ENCODE measurements at regions not wholly inside any gene's neighbourhood (a gene's known extent, or its start where the extent isn't known, plus 50 kb on each side); places are given as distances from the start of the nearest gene placed in this dataset.
A peak's percentile ranks its signal among the peaks of the same experiment; 100 is the strongest.
"Not testable (repeated sequence)": the region's sequence is repeated elsewhere in the genome, so short reads cannot be mapped to it uniquely, and the experiment has no call there.

DNA sequence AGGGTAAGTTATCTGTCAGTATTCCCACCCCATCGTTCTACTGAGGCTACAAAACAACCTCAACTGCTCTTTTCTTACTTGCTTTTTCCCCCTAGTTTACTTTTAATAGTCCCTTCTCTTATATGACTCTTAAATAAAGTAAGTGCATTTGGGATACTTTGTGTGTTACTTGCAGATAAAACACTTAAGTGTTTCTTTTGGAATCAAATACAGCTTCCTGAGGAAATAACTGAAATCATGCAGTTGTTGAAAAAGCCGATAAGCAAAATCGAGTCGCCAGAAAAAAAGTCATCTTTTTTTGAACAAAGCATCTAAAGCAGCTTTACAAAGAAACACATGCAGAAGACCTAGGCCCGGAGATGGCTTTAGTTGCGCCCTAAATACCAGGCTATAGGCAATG lies 53.5 kb upstream of the EPB41L4A start:
- DNase-seq (ENCODE audit: low read depth in 4 of 4, low spot score in 1 of 4), result no peak

DNA sequence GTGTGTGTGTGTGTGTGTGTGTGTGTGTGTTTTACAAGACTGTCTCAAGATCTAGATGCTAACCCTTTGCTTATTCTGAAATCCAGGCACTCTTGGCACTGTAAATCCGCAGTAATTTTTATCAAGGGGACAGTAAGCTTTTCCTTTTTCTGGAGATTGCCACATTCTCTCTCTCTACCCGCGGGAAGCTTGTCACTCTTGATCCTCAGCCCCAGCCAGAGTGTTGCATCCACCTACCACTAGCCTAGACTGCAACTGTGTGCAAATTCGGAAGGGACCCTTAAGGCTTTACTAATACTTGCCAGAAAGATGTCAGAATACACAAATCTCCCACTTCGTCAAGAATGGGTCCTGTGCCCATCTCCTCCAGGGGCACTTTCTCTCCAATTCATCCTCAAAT lies 54.9 kb upstream of the EPB41L4A start:
- DNase-seq (ENCODE audit: low read depth in 4 of 4, low spot score in 1 of 4), result no peak

DNA sequence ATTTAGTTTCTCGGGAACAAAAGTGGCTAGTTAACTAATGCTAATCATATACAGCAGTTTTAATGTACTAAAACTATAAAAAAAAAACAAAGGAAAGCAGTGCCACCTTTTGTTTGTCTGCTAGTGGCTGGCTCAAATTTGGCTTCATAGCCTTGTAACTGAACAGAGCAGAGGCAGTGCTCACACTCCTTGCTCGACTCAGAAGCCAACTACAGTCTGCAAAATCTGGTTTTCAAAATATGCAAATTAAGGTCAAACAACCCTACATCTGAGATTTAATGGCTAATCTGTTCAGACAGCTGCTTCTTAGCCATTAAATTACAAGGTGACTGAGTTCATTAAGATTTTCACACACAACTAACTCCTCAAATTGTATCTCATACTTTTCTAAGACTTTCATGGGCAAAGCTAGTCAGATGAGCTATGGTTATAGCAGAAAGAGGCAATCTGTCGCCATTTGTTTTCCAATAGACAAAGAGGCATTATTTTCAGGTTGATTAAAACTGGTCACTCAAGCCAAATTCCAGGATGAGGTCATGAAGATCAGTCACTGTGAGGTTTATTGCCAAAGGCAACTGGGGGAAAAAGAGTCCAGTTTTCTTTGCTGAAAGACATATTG lies 56.8 kb upstream of the EPB41L4A start:
- DNase-seq (ENCODE audit: low read depth in 4 of 4, low spot score in 1 of 4), result no peak

DNA sequence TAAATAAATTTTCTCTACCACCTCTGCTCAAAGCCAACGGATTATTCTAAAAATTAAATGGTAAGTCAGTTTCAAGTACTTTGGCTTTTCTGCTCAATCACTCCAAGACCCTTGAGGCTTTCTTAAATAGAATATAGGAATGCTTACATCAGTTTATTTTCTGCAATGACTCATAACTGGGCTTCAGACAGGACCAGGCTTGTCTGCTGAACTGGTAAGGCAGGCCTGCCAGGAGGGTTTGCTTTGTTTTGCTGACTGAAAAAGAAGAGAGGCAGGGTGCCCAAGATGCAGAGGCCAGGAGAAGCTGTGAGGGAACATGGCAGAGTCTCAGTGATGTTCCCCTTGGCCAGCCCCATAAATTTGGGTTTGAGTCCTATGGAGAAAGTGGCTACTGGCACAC lies 60.3 kb upstream of the EPB41L4A start:
- DNase-seq (ENCODE audit: low read depth in 4 of 4, low spot score in 1 of 4), result no peak

DNA sequence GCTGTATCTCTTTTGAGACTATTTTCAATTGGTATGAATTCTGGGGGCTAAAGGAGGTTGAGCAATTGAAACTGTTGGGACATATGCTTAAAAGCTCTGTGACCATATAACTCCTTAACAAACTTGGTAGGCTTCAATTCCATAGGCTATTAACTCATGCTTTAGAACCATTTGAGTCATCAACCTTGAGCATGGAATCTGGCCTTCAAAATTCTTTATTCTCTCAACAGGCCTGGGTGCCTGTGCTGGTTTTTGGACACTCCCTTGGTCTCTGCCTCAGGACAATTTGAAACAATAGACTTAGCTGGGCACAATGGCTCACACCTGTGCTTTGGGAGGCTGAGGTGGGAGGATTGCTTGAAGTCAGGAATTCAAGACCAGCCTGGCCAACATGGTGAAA lies 61.4 kb upstream of the EPB41L4A start:
- DNase-seq (ENCODE audit: low read depth in 4 of 4, low spot score in 1 of 4), result no peak

DNA sequence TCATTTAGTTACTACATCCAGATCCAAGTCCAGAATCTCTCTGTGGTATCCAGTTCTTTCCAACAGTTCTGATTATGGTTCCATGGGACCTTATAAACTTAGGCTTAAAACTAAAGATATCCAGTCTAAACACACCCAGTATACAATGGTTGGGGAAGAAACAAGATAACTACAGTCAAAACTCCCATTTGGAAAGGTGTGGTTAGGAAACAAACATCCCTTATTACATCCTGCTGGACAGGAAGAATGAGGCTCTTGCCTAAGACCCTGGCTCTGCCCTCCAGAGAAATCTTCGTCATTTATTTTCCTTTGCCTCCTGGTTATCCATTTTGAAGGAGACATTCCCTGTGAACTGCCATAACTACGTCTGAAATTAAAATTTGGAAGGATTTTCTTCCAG lies 64.6 kb upstream of the EPB41L4A start:
- DNase-seq (ENCODE audit: low read depth in 4 of 4, low spot score in 1 of 4), result no peak

DNA sequence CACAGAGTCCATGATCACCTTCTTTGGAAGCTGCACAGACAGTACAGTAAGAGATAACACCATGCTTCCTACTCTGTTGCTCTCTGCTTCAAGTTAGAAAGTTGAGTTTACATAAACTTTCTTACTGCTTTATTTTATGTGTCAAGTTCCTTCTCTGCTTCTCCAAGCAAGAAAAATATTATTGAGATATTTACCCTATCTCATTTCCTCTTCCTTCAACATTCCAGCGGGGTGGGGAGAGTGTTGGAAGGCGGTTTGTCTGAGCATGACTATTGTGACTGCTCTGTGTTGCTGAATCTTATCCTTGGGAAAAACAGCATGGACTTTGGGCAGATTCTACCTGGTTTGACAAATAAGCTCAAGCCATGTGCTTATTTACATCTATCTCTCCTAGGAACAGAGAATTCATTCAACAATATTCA lies 66.9 kb upstream of the EPB41L4A start:
- DNase-seq (ENCODE audit: low read depth in 4 of 4, low spot score in 1 of 4), result no peak

DNA sequence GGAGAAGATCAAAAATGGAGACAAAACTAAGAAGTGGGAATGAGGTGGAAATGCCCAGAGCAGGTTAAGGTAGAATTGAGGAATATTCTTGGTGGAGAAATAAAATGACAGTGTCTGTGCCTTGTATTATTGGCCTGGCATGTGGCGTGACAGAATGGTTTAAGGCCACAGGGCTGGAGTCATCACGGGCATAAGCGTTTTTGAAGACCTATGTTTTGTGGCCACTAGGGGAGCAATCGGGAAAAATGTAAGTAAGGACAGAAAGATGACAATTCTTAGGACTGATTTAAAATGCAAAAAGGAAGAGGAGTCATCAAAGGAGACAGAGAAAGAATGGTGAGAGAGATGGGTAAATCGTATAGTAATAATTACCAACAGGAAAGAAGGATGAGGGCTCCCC lies 72.2 kb upstream of the EPB41L4A start:
- DNase-seq (ENCODE audit: low read depth in 4 of 4, low spot score in 1 of 4), result no peak

DNA sequence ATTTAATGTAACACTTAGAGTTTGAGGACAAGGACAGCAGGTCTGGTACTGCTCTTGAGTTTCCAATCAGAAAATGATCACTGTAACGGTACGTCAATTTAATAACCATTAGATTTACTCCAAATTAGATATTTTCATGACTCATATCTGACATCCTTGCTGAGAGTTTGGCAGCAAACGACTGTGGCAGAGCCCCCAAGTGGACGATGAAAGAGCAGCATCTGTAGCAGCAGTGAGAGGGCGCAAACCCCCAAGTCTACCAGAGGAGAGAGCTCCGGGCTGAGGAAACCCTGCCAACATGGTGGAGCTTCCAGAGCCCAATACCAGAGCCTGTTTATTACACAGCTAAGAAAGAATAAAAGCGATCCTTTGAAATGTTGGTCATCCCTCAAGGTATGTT lies 73.2 kb upstream of the EPB41L4A start:
- DNase-seq (ENCODE audit: low read depth in 4 of 4, low spot score in 1 of 4), result peak in 2 of 4 experiments; percentile 1 to 2

DNA sequence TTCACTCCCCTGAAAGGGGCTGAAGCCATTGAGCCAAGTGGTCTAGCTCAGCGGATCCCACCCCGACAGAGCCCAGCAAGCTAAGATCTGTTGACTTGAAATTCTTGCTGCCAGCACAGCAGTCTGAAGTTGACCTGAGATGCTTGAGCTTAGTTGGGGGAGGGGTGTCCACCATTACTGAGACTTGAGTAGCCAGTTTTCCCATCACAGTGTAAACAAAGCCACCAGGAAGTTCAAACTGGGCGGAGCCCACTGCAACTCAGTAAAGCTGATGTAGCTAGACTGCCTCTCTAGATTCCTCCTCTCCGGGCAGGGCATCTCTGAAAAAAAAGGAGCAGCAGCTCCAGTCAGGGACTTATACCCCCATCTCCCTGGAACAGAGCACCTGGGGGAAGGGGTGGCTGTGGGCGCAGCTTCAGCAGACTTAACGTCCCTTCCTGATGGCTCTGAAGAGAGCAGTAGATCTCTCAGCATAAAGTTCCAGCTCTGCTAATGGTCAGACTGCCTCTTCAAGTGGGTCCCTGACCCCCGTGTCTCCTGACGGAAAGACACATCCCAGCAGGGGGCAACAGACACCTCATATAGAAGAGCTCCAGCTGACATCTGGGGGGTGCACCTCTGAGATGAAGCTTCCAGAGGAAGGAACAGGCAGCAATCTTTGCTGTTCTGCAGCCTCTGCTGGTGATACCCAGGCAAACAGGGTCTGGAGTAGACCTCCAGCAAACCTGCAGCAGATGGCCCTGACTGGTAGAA lies 84.8 kb upstream of the EPB41L4A start:
- DNase-seq (ENCODE audit: low read depth in 4 of 4, low spot score in 1 of 4), result not testable (repeated sequence)

DNA sequence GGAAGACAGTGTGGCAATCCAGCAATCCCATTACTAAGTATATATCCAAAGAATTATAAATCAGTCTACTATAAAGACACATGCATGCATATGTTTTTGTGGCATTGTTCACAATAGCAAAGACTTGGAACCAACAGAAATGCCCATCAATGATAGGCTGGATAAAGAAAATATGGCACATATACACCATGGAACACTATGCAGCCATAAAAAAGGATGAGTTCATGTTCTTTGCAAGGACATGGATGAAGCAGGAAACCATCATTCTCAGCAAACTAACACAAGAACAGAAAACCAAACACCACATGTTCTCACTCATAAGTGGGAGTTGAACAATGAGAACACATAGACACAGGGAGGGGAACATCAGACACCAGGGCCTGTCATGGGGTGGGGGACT lies 90.0 kb upstream of the EPB41L4A start:
- DNase-seq (ENCODE audit: low read depth in 4 of 4, low spot score in 1 of 4), result not testable (repeated sequence)

DNA sequence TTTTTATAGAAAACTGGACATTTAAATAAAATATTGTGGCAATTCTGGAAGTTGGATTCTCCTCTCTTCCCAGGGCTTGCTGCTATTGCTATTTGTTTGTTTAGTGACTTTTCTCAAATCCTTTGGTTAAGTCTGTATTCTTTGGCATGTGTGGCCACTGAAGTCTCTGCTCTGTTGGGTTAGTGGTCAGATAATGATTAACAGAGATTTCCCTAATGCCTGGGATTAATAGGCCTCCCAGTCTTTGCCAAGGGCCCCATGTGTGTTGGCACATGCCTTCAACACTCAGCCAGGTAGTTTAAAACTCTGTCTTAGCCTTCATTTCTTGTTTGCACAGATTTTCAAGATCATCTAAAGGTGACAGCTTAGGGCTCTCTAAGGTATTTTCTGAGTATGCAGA lies 92.8 kb upstream of the EPB41L4A start:
- no peak for DNase-seq (ENCODE audit: low read depth in 4 of 4, low spot score in 1 of 4)

DNA sequence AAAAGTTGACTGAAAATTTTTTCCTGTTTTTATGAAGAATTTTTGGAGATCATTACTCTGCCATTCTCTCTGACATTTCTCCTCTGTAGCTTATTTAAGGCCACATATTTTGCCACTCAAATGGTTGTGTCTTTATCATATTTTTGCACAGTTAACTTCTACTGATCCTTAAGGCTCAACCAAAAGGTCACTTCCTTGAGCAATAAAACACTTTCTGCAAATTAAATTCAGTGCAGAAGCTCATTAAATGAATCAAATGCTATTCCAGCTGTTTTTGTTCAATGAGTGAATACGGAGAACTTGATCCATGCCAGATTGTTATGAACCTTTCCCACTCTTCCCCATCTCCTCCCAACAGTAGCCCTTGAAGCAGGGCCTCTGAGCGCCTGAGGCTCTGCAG lies 93.8 kb upstream of the EPB41L4A start:
- no peak for DNase-seq (ENCODE audit: low read depth in 4 of 4, low spot score in 1 of 4)

DNA sequence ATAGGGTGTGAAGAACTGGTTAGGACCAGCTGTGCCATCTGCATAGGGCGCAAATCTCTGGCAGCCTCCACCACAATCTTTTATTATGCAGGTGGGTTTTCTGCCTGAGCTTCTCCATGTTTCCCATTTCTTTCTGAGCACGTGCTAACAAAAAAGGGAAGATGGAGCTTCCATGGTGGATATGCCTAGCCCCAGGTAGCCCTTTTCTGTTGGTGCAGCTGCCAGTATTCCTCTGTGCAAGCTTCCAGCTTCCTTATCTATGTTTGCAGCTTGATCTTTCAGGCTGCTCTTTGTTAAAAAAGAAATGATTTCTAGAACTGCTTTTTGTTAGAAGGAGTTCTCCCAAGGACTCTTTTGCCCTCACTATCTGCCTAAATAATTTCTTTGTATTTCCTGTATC lies 95.0 kb upstream of the EPB41L4A start:
- no peak for DNase-seq (ENCODE audit: low read depth in 4 of 4, low spot score in 1 of 4)

DNA sequence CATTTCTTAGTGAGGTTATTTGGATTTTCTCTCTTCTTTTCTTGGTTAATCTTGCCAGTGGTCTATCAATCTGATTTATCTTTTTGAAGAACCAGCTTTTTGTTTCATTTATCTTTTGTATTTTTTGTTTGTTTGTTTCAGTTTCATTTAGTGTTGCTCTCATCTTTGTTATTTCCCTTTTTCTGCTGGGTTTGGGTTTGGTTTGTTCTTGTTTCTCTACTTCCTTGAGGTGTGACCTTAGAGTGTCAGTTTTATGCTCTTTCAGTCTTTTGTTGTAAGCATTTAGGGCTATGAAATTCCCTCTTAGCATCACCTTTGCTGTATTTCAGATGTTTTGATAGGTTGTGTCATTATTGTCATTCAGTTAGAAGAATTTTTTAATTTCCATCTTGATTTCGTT lies 101.4 kb upstream of the EPB41L4A start:
- DNase-seq (ENCODE audit: low read depth in 4 of 4, low spot score in 1 of 4), result not testable (repeated sequence)

DNA sequence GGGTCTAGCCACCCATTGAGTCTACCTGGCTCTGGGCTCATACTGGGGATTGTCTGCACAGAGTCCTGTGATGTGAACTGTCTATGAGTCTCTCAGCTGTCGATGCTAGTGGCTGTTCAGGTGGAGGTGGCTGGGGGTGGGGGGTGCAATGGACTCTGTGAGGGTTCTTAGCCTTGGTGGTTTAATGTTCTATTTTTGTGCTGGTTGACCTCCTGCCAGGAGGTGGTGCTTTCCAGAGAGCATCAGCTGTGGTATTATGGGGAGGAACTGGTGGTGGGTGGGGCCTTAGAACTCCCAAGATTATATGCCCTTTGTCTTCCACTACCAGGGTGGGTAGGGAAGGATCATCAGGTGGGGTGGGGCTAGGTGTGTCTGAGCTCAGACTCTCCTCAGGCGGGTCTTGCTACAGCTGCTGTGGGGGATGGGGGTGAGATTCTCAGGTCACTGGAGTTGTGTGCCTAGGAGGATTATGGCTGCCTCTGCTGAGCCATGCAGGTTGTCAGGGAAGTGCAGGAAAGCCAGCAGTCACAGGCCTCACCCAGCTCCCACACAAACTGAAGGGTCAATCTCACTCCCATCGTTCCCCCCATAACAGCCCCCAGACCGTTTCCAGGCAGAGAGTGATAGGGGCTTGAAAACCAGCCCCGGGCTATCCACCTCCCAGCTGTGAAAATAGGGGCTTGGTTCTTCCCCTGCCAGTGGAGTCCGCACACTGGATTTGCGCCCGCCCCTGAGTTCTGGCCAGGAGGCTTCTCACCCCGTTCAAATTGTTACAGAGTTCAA lies 104.0 kb upstream of the EPB41L4A start:
- DNase-seq (ENCODE audit: low read depth in 4 of 4, low spot score in 1 of 4), result not testable (repeated sequence)

DNA sequence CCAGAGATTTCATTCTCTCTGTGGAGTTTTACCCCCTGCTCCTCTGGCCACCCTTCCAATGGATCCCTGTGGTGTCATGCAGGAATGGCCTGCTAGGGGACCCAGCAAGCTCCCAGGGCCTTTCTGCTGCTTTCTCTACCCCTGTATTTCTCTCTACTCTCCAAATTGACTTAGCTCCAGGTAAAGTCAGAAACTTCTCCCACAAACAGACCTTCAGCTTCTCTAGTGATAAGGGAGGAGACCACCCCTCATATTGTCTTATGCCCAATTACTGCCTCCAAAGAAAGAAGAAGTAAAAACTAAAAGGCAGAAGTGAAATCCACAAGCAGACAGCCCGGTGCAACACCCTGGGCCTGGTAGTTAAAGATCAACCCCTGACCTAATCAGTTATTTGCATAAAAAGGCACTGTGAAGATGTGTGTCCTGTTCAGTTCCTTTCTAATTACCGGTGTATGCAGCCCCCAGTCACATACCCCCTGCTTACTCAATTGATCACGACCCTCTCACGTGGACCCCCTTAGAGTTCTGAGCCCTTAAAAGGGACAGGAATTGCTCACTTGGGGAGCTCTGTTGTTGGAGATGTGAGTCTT lies 104.7 kb upstream of the EPB41L4A start:
- DNase-seq (ENCODE audit: low read depth in 4 of 4, low spot score in 1 of 4), result not testable (repeated sequence)

DNA sequence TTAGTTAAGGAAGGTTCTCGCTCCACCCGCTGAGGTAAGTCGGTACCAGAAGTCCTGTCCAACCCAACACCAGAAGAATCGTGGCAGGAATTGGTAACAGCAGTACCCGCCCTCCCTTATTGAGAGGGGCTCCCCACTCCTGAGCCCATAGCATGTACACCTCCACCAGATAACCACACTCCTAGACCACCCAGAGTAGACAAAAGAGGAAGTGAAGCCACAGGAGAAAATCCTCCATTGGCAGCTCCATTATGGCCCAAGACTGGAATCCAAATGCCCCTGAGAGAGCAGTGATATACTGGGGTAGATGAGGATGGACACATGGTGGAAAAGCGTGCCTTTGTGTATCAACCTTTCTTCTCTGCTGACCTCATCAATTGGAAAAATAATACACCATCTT lies 106.1 kb upstream of the EPB41L4A start:
- no peak for DNase-seq (ENCODE audit: low read depth in 4 of 4, low spot score in 1 of 4)

DNA sequence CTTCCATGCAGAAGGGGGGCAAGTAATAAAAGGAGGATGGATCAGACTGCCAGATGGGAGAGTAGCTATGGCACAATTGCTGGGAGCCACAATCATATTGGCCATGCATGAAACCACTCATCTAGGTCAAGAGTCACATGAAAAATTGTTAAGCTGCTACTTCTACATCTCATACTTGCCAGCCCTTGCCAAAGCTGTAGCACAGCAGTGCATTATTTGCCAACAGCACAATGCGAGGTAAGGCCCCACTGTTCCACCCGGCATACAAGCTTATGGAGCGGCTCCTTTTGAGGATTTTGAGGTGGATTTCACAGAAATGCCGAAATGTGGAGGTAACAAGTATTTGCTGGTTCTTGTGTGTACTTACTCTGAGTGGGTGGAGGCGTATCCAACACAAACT lies 109.9 kb upstream of the EPB41L4A start:
- no peak for DNase-seq (ENCODE audit: low read depth in 4 of 4, low spot score in 1 of 4)

DNA sequence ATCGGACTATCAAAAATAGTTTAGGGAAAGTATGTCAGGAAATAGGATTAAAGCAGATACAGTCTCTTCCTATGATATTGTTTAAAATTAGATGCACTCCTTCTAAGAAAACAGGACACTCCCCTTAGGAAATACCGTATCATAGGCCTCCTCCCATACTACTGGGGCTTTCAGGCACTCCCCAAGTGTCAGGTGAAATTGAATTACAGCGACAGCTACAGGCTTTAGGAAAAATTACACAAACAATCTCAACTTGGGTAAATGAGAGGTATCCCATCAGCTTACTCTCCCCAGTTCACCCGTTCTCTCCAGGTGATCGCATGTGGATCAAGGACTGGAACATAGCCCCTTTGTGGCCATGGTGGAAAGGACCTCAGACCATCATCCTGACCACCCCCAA lies 110.4 kb upstream of the EPB41L4A start:
- DNase-seq (ENCODE audit: low read depth in 4 of 4, low spot score in 1 of 4), result no peak

DNA sequence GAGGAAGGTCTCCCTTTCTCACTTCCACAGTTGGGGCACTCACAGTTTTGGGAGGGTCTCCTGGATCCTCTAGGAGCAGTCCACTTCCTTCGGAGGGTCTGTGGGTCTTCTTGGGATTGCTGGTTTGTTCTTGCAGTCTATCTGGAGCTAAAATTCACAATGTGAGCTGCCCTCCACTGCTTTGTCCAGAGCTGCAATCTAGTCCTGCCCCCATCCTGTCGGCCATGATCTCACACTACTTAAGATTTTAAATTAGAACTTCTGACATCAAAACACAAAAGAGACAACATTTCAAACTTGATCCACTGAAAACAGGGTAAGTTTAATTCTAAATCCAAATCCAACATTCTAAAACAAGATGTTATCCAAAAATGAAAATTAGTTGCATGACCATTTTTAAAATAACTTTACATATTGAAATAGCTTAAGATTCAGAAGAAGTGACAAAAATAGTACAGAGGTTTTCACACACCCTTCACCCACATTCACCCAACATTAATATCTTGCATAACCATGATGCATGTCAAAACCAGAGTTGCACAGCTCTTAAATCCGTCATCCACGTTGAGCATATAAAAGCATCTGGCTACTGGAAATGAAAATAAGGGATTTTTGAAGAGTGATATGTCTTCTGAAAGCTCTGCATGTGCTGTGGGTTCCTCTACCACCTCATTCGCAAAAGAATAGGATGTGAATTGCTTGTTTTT lies 113.7 kb upstream of the EPB41L4A start:
- DNase-seq (ENCODE audit: low read depth in 4 of 4, low spot score in 1 of 4), result no peak

Data from stimulated activated CD4-positive, alpha-beta T cell treated with anti-CD3 and anti-CD28 coated beads, Interleukin-1b, Interleukin-23, amount 100 ng/mL, for 24 hours (primary cell).